H9 (cell line): ENCODE measurements at regions not wholly inside any gene's neighbourhood (a gene's known extent, or its start where the extent isn't known, plus 50 kb on each side); places are given as distances from the start of the nearest gene placed in this dataset.

Source experiments
- DNase-seq: peaks from one replicate; pipeline ENCODE4 v3.0.0-alpha.2; 2017
- H2AFZ ChIP-seq: one replicate; pipeline ENCODE4 v1.6.1; 2013; ENCODE audit warnings: mild to moderate bottlenecking, low read length, control low read depth, moderate library complexity
- H2AK5ac ChIP-seq: 2 replicates; pipeline ENCODE4 v1.6.1; 2013; ENCODE audit warnings: low read length, control low read depth, mixed read lengths; ENCODE audit not compliant: insufficient read length
- H2BK120ac ChIP-seq: one replicate; pipeline ENCODE4 v1.6.1; 2013; ENCODE audit warnings: low read depth, mild to moderate bottlenecking, low read length, control low read depth, inconsistent platforms; ENCODE audit not compliant: poor library complexity, severe bottlenecking
- H2BK12ac ChIP-seq: 2 replicates; pipeline ENCODE4 v1.6.1; 2013; ENCODE audit warnings: low read length, control low read depth, mixed read lengths, low read depth; ENCODE audit not compliant: insufficient read length
- H2BK15ac ChIP-seq: 2 replicates; pipeline ENCODE4 v1.6.1; 2013; ENCODE audit warnings: low read depth, low read length, control low read depth
- H2BK20ac ChIP-seq: one replicate; pipeline ENCODE4 v1.6.1; 2013; ENCODE audit warnings: low read depth, mild to moderate bottlenecking, low read length, control low read depth, inconsistent platforms; ENCODE audit not compliant: poor library complexity, severe bottlenecking
- H2BK5ac ChIP-seq: 2 replicates; pipeline ENCODE4 v1.6.1; 2013; ENCODE audit warnings: low read length, control low read depth, mixed read lengths; ENCODE audit not compliant: insufficient read length
- H3K14ac ChIP-seq: 2 replicates; pipeline ENCODE4 v1.6.1; 2013; ENCODE audit warnings: low read length, control low read depth; ENCODE audit not compliant: insufficient read depth
- H3K18ac ChIP-seq: 2 replicates; pipeline ENCODE4 v1.6.1; 2013; ENCODE audit warnings: low read depth, mild to moderate bottlenecking, mixed read lengths, low read length, control low read depth; ENCODE audit not compliant: insufficient read length
- H3K23ac ChIP-seq: 2 replicates; pipeline ENCODE4 v1.6.1; 2013; ENCODE audit warnings: low read length, control low read depth, mixed read lengths, low read depth; ENCODE audit not compliant: insufficient read length
- H3K23me2 ChIP-seq: 2 replicates; pipeline ENCODE4 v1.6.1; 2013; ENCODE audit warnings: low read depth, mild to moderate bottlenecking, mixed read lengths, low read length, control low read depth; ENCODE audit not compliant: insufficient read length, poor library complexity, severe bottlenecking
- H3K27ac ChIP-seq: 2 replicates; pipeline ENCODE4 v1.5.1; 2013; ENCODE audit warnings: low read length, control low read depth, mixed read lengths, low read depth; ENCODE audit not compliant: insufficient read length
- H3K27me3 ChIP-seq: 2 replicates; pipeline ENCODE4 v1.6.1; 2013; ENCODE audit warnings: low read length, control low read depth, inconsistent platforms; ENCODE audit not compliant: insufficient read depth
- H3K4ac ChIP-seq: 2 replicates; pipeline ENCODE4 v1.6.1; 2013; ENCODE audit warnings: low read depth, mild to moderate bottlenecking, control low read depth, inconsistent platforms, low read length, moderate library complexity
- H3K4me1 ChIP-seq: 2 replicates; pipeline ENCODE4 v1.6.1; 2013; ENCODE audit warnings: low read length, control low read depth, inconsistent platforms; ENCODE audit not compliant: insufficient read depth
- H3K4me2 ChIP-seq: 2 replicates; pipeline ENCODE4 v1.6.1; 2013; ENCODE audit warnings: low read length, control low read depth, mixed read lengths; ENCODE audit not compliant: insufficient read length, insufficient read depth
- H3K56ac ChIP-seq: 2 replicates; pipeline ENCODE4 v1.6.1; 2013; ENCODE audit warnings: low read depth, mild to moderate bottlenecking, mixed read lengths, low read length, control low read depth; ENCODE audit not compliant: insufficient read length
- H3K79me1 ChIP-seq: 2 replicates; pipeline ENCODE4 v1.6.1; 2013; ENCODE audit warnings: low read depth, mild to moderate bottlenecking, moderate library complexity, low read length, control low read depth, inconsistent platforms; ENCODE audit not compliant: insufficient read depth, poor library complexity, severe bottlenecking
- H3K79me2 ChIP-seq: 2 replicates; pipeline ENCODE4 v1.6.1; 2013; ENCODE audit warnings: low read length, control low read depth, inconsistent platforms; ENCODE audit not compliant: insufficient read depth
- H3K9ac ChIP-seq: 2 replicates; pipeline ENCODE4 v1.6.1; 2013; ENCODE audit warnings: low read length, control low read depth, mixed read lengths; ENCODE audit not compliant: insufficient read length; ENCODE audit errors: extremely low read depth
- H3K9me3 ChIP-seq: one replicate; pipeline ENCODE4 v1.6.1; 2013; ENCODE audit warnings: low read depth, low read length, inconsistent platforms; ENCODE audit not compliant: control insufficient read depth
- H3T11ph ChIP-seq: one replicate; pipeline ENCODE4 v1.6.1; 2013; ENCODE audit warnings: mild to moderate bottlenecking, low read length, control low read depth, inconsistent platforms
- H4K20me1 ChIP-seq: one replicate; pipeline ENCODE4 v1.6.1; 2013; ENCODE audit not compliant: control insufficient read depth, insufficient read length, insufficient read depth
- H4K5ac ChIP-seq: 2 replicates; pipeline ENCODE4 v1.6.1; 2013; ENCODE audit warnings: low read depth, mild to moderate bottlenecking, mixed read lengths, low read length, control low read depth; ENCODE audit not compliant: insufficient read length
- H4K8ac ChIP-seq: replicated peaks from 2 replicates; pipeline ENCODE4 v1.6.1; 2013; ENCODE audit warnings: low read length, control low read depth, mixed read lengths, low read depth; ENCODE audit not compliant: insufficient read length
- H4K91ac ChIP-seq: 2 replicates; pipeline ENCODE4 v1.6.1; 2013; ENCODE audit warnings: low read depth, mild to moderate bottlenecking, moderate library complexity, mixed read lengths, low read length, control low read depth; ENCODE audit not compliant: insufficient read length
- H3K27ac Mint-ChIP-seq, 3 experiments: 2 replicates in 2 of 3; 3 replicates in 1 of 3; pipeline ENCODE4 v1.8.0; 2020 to 2021; ENCODE audit warnings: mixed read lengths in 3 of 3, mild to moderate bottlenecking in 1 of 3, moderate library complexity in 1 of 3
- H3K27me3 Mint-ChIP-seq: 2 replicates; pipeline ENCODE4 v1.8.0; 2021; ENCODE audit warnings: low read depth, mild to moderate bottlenecking, moderate library complexity, mixed read lengths
- H3K36me3 Mint-ChIP-seq, 3 experiments: 2 replicates in 2 of 3; 3 replicates in 1 of 3; pipeline ENCODE4 v1.8.0; 2020 to 2021; ENCODE audit warnings: low read depth in 3 of 3, mixed read lengths in 3 of 3; ENCODE audit not compliant: insufficient read depth in 1 of 3
- H3K4me1 Mint-ChIP-seq, 2 experiments: 2 replicates each; pipeline ENCODE4 v1.8.0; 2020; ENCODE audit warnings: mixed read lengths in 2 of 2
- H3K4me3 Mint-ChIP-seq, 2 experiments: 2 replicates in 1 of 2; 3 replicates in 1 of 2; pipeline ENCODE4 v1.8.0; 2020 to 2021; ENCODE audit warnings: mild to moderate bottlenecking in 2 of 2, mixed read lengths in 2 of 2, moderate library complexity in 1 of 2
- H3K9me3 Mint-ChIP-seq, 2 experiments: 2 replicates in 1 of 2; 3 replicates in 1 of 2; pipeline ENCODE4 v1.8.0; 2020; ENCODE audit warnings: mild to moderate bottlenecking in 2 of 2, mixed read lengths in 2 of 2, moderate library complexity in 1 of 2
- CTCF ChIP-seq: fragments of 200-600 bp; sonication (generic); conservative IDR thresholded peaks from 3 replicates; pipeline ENCODE4 v1.8.0; 2021; ENCODE audit warnings: antibody characterized with exemption, mild to moderate bottlenecking
- WGBS: extraction: QIAGEN DNeasy Blood & Tissue Kit; methylation state at CpG from one replicate; pipeline ENCODE4 v1.1.7; 2013; ENCODE audit warnings: missing lambda C conversion rate, low lambda C conversion rate, mixed read lengths; ENCODE audit not compliant: insufficient read length; ENCODE audit errors: extremely low coverage; 5-methylcytosine and 5-hydroxymethylcytosine counted together

- no peak overlapping the region for H3T11ph ChIP-seq
- H2BK5ac ChIP-seq, result no peak overlapping the region
- H3K27me3 ChIP-seq, result no peaks in the 10 kb centered on the region
- no peak overlapping the region for H3K56ac ChIP-seq
- H2BK120ac ChIP-seq, result no peak overlapping the region
- no peaks in the 10 kb centered on the region for H3K23me2 ChIP-seq
- no peak overlapping the region for H2BK20ac ChIP-seq
- peaks cover 8 to 9% of the 10 kb centered on the region in 2 experiments for H3K4me1 Mint-ChIP-seq
- no peak overlapping the region for H3K27ac Mint-ChIP-seq
- no peak overlapping the region for H3K4me3 Mint-ChIP-seq
- H2AFZ ChIP-seq, result no peak overlapping the region
- no peaks in the 10 kb centered on the region for H3K9me3 ChIP-seq
- H3K14ac ChIP-seq, result no peak overlapping the region
- H3K4me2 ChIP-seq, result no peak overlapping the region
- H3K9me3 Mint-ChIP-seq, result no peaks in the 10 kb centered on the region
- H4K20me1 ChIP-seq, result no peaks in the 10 kb centered on the region
- H3K4me1 ChIP-seq, result no peaks in the 10 kb centered on the region
- H3K18ac ChIP-seq, result no peak overlapping the region
- H2AK5ac ChIP-seq, result no peak overlapping the region
- no peak overlapping the region for H3K23ac ChIP-seq
- no peaks in the 10 kb centered on the region for H3K36me3 Mint-ChIP-seq
- no peak overlapping the region for H4K5ac ChIP-seq
- no peak overlapping the region for H4K8ac ChIP-seq
- H3K27me3 Mint-ChIP-seq, result no peaks in the 10 kb centered on the region; the same call in 1 of the 2 replicates
- H3K79me1 ChIP-seq, result no peaks in the 10 kb centered on the region
- H4K91ac ChIP-seq, result no peak overlapping the region
- H2BK15ac ChIP-seq, result no peak overlapping the region
- no peak overlapping the region for H3K27ac ChIP-seq
- DNase-seq, result no peak
- no peaks in the 10 kb centered on the region for H3K79me2 ChIP-seq
- no peak overlapping the region for H2BK12ac ChIP-seq
- no CpG with 5 or more reads among the region's 2 CpGs for WGBS
- H3K9ac ChIP-seq, result no peak overlapping the region
- TF ChIP-seq CTCF, result no peak
- no peak overlapping the region for H3K4ac ChIP-seq
Observed at GRCh38 chr6:100258752-100259151, 206.0 kb downstream of the SIM1 start.
